ENCODE measurements at regions not wholly inside any gene's neighbourhood (a gene's known extent, or its start where the extent isn't known, plus 50 kb on each side); places are given as distances from the start of the nearest gene placed in this dataset.
"Not testable (repeated sequence)": the region's sequence is repeated elsewhere in the genome, so short reads cannot be mapped to it uniquely, and the experiment has no call there.

DNA sequence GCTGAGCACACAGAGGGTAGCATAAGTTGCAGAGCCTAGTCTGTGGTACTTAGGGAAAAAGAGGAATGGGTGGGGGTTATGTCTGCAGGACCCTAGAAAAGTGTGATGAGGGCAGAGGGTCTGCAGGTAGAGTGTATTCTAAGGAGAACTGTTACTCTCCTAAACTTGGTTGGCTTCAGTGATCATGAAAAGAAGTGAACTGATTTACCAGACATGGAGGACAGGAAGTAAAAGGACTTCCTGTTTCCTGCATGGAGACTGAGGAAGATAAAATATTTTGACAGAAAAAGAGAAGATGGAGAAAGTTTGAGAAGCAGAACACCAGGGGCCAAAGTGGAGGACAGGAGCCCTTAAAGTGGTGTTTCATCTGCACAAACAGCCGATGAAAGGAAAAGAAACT, 472.2 kb downstream of the TMEM121 start:
- H3K4me1 ChIP-seq (ENCODE audit: control insufficient read depth, insufficient read depth, low read length, poor library complexity, severe bottlenecking); H3K9me3 ChIP-seq (ENCODE audit: control insufficient read depth, low read length); H3K27ac ChIP-seq (ENCODE audit: insufficient read depth, low read length, poor library complexity, severe bottlenecking); DNase-seq; H3K27me3 ChIP-seq (replicated peaks; ENCODE audit: control insufficient read depth, insufficient read depth, low read length, poor library complexity, severe bottlenecking); H3K36me3 ChIP-seq (ENCODE audit: control insufficient read depth, insufficient read depth, low read length); H3K4me3 ChIP-seq (ENCODE audit: insufficient read depth, low read depth, low read length, poor library complexity, severe bottlenecking): not testable (repeated sequence)

DNA sequence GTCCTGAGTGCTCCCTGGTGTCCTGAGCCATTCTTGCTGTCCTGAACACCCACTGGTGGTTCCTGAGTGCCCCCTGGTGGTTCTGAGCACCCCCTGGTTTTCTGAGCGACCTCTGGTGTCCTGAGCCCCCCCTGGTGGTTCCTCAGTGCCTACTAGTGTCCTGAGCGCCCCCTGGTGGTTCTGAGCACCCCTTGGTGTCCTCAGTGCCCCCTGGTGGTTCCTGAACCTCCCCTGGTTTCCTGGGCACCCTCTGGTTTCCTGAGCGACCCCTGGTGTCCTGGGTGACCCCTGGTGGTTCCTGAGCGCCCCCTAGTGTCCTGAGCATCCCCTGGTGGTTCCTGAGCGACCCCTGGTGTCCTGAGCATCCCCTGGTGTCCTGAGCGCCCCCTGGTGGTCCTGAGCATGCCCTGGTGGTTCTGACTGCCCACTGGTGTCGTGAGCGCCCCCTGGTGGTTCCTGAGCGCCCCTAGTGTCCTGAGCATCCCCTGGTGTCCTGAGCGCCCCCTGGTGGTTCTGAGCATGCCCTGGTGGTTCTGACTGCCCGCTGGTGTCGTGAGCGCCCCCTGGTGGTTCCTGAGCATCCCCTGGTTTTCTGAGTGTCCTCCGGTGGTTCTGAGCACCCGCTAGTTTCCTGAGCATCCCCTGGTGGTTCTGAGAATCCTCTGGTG, 473.1 kb downstream of the TMEM121 start:
- no peak overlapping the region for H3K4me3 ChIP-seq (ENCODE audit: insufficient read depth, low read depth, low read length, poor library complexity, severe bottlenecking)
- DNase-seq, result peak; percentile 69 to 82 (median 70)
- no peaks in the 10 kb centered on the region for H3K9me3 ChIP-seq (ENCODE audit: control insufficient read depth, low read length)
- H3K27ac ChIP-seq (ENCODE audit: insufficient read depth, low read length, poor library complexity, severe bottlenecking), result no peak overlapping the region
- no peaks in the 10 kb centered on the region for H3K27me3 ChIP-seq (replicated peaks; ENCODE audit: control insufficient read depth, insufficient read depth, low read length, poor library complexity, severe bottlenecking)
- peaks cover 9% of the 10 kb centered on the region for H3K4me1 ChIP-seq (ENCODE audit: control insufficient read depth, insufficient read depth, low read length, poor library complexity, severe bottlenecking)
- no peaks in the 10 kb centered on the region for H3K36me3 ChIP-seq (ENCODE audit: control insufficient read depth, insufficient read depth, low read length)

DNA sequence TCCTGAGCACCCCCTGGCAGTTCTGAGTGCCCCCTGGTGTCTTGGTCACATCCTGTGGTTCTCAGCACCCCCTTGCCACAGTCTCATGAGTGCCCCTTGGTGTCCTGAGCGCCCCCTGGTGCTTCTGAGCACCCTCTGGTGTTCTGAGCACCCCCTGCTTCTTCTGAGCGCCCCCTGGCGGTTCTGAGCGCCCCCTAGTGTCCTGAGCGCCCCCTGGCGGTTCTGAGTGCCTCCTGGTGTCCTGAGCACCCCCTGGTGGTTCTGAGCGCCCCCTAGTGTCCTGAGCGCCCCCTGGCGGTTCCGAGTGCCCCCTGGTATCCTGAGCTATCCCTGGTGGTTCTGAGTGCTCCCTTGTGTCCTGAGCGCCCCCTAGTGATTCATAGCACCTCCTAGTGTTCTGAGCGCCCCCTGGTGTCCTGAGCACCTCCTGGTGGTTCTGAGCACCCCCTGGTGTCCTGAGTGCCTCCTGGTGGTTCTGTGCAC, 473.7 kb downstream of the TMEM121 start:
- not testable (repeated sequence) for H3K27me3 ChIP-seq (replicated peaks; ENCODE audit: control insufficient read depth, insufficient read depth, low read length, poor library complexity, severe bottlenecking); H3K36me3 ChIP-seq (ENCODE audit: control insufficient read depth, insufficient read depth, low read length); H3K4me3 ChIP-seq (ENCODE audit: insufficient read depth, low read depth, low read length, poor library complexity, severe bottlenecking); H3K27ac ChIP-seq (ENCODE audit: insufficient read depth, low read length, poor library complexity, severe bottlenecking); H3K9me3 ChIP-seq (ENCODE audit: control insufficient read depth, low read length)
- peaks cover 10% of the 10 kb centered on the region for H3K4me1 ChIP-seq (ENCODE audit: control insufficient read depth, insufficient read depth, low read length, poor library complexity, severe bottlenecking)
- peak in 1 of 3 donors; percentile 9 for DNase-seq

DNA sequence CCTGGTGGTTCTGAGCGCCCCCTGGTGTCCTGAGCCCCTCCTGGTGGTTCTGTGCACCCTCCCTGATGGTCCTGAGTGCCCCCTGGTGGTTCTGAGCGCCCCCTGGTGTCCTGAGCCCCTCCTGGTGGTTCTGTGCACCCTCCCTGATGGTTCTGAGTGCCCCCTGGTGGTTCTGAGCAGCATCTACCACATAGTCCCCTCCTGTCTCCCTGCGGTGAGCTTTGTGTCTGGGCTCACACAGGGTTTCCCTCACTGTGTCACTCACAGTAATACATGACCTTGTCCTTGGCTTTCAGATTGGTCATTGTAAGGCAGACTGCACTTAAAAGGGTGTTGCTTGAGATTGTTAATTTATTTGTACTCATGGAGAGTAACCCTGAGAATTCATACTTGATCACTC, 474.9 kb downstream of the TMEM121 start:
- H3K27ac ChIP-seq (ENCODE audit: insufficient read depth, low read length, poor library complexity, severe bottlenecking); H3K27me3 ChIP-seq (replicated peaks; ENCODE audit: control insufficient read depth, insufficient read depth, low read length, poor library complexity, severe bottlenecking); H3K9me3 ChIP-seq (ENCODE audit: control insufficient read depth, low read length); DNase-seq; H3K4me3 ChIP-seq (ENCODE audit: insufficient read depth, low read depth, low read length, poor library complexity, severe bottlenecking); H3K36me3 ChIP-seq (ENCODE audit: control insufficient read depth, insufficient read depth, low read length): not testable (repeated sequence)
- H3K4me1 ChIP-seq (ENCODE audit: control insufficient read depth, insufficient read depth, low read length, poor library complexity, severe bottlenecking), result peaks cover 17% of the 10 kb centered on the region

DNA sequence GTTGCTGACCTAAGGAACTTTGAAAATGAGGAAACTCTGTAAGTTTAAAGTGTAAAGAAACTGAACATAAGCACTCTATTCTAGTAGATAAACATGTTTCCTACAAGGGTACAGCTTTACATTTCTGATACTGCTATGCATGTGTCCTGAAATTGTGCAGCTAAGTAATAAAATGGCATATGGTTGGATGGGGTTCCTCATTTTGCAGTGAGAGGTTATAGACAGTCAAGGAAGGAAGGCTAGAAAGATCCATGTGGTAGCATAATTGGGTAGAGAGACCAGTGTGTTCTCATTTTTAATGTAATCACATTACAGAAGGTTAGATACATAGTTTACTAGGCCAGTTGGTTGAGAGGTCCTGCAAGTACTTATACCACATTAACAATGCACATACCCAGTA, 477.0 kb downstream of the TMEM121 start:
- Histone ChIP-seq H3K4me1 (ENCODE audit: control insufficient read depth, insufficient read depth, low read length, poor library complexity, severe bottlenecking) (peaks cover 15% of the 10 kb centered on the region), H3K4me3 (ENCODE audit: insufficient read depth, low read depth, low read length, poor library complexity, severe bottlenecking) (no peak overlapping the region), H3K36me3 (ENCODE audit: control insufficient read depth, insufficient read depth, low read length) (no peaks in the 10 kb centered on the region), H3K27ac (ENCODE audit: insufficient read depth, low read length, poor library complexity, severe bottlenecking) (no peak overlapping the region), H3K27me3 (replicated peaks; ENCODE audit: control insufficient read depth, insufficient read depth, low read length, poor library complexity, severe bottlenecking) (no peaks in the 10 kb centered on the region), H3K9me3 (ENCODE audit: control insufficient read depth, low read length) (no peaks in the 10 kb centered on the region)
- DNase-seq, result no peak

DNA sequence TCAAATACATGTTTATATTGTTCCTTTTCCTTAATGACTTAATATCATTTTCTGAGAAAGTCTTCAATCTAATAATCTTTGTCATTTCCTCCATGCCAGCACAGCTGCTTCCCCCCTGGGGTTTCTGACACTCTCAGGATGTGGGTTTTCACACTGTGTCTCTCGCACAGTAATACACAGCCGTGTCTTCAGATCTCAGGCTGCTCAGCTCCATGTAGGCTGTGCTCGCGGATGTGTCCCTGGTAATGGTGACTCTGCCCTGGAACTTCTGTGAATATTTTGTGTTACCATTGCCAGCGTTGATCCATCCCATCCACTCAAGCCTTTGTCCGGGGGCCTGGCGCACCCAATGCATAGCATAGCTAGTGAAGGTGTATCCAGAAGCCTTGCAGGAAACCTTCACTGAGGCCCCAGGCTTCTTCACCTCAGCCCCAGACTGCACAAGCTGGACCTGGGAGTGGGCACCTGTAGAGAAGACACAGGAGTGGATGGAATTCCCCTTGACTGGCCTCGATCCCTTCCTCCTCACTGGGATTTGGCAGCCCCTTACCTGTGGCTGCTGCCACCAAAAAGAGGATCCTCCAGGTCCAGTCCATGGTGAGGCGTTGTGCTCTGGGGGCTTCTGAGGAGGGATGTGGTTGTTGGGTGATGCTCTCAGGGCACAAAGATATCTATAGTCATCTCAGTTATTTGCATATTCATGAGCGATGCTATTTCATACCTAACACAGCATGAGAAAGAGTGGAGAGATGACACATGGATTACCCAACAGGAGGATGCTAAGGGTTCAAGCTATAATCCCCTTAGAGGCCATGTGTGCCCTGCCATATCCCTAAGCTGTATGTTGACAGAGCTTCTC, 478.8 kb downstream of the TMEM121 start:
- peak overlapping the region; percentile 51 for H3K27ac ChIP-seq (ENCODE audit: insufficient read depth, low read length, poor library complexity, severe bottlenecking)
- not testable (repeated sequence) for H3K4me3 ChIP-seq (ENCODE audit: insufficient read depth, low read depth, low read length, poor library complexity, severe bottlenecking); H3K27me3 ChIP-seq (replicated peaks; ENCODE audit: control insufficient read depth, insufficient read depth, low read length, poor library complexity, severe bottlenecking); H3K36me3 ChIP-seq (ENCODE audit: control insufficient read depth, insufficient read depth, low read length); H3K9me3 ChIP-seq (ENCODE audit: control insufficient read depth, low read length); H3K4me1 ChIP-seq (ENCODE audit: control insufficient read depth, insufficient read depth, low read length, poor library complexity, severe bottlenecking)
- peak; percentile 46 to 60 (median 49) for DNase-seq

DNA sequence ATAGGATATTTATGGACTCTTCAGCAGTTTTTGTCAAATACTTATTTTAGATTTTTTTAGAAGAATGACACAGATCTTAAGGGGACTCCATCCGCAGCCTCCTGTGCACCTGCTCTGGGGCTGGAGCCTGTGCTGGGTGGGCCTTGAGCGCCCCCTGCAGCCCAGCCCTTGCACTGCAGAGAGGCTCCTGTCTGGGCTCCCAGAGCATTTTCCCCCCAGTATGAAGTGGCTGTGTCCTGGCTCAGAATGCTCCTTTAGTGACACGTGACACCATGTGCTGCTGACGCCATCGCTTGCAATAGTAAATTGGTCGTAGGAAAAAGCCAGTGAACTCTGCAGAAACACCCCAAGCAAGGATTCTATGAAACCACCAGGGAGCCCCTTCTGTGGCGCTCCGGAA, 479.7 kb downstream of the TMEM121 start:
- not testable (repeated sequence) for H3K4me3 ChIP-seq (ENCODE audit: insufficient read depth, low read depth, low read length, poor library complexity, severe bottlenecking); H3K9me3 ChIP-seq (ENCODE audit: control insufficient read depth, low read length); H3K27me3 ChIP-seq (replicated peaks; ENCODE audit: control insufficient read depth, insufficient read depth, low read length, poor library complexity, severe bottlenecking); H3K27ac ChIP-seq (ENCODE audit: insufficient read depth, low read length, poor library complexity, severe bottlenecking); H3K4me1 ChIP-seq (ENCODE audit: control insufficient read depth, insufficient read depth, low read length, poor library complexity, severe bottlenecking); H3K36me3 ChIP-seq (ENCODE audit: control insufficient read depth, insufficient read depth, low read length)
- DNase-seq, result peak; percentile 28 to 39 (median 30)

DNA sequence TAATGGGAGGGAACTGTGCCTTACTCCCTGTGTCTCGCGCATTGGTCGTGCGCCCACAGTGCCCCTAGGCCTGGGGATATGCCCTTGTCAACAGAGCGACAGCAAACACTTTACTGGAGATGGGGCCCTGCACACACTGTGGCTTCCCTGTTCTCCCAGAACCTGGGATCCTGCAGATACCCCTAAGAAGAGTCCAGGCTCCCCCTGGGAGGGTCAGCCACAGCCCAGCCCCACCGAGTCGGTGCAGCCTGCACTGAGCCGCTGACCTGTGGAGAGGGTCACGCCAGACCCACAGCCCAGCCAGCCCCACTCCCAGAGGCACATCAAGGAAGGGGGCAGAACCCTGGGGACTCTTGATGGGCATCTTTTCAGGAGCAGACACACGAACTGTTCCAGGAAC, 480.3 kb downstream of the TMEM121 start:
- not testable (repeated sequence) for H3K27me3 ChIP-seq (replicated peaks; ENCODE audit: control insufficient read depth, insufficient read depth, low read length, poor library complexity, severe bottlenecking); H3K4me3 ChIP-seq (ENCODE audit: insufficient read depth, low read depth, low read length, poor library complexity, severe bottlenecking); H3K27ac ChIP-seq (ENCODE audit: insufficient read depth, low read length, poor library complexity, severe bottlenecking); H3K36me3 ChIP-seq (ENCODE audit: control insufficient read depth, insufficient read depth, low read length); DNase-seq; H3K9me3 ChIP-seq (ENCODE audit: control insufficient read depth, low read length); H3K4me1 ChIP-seq (ENCODE audit: control insufficient read depth, insufficient read depth, low read length, poor library complexity, severe bottlenecking)

DNA sequence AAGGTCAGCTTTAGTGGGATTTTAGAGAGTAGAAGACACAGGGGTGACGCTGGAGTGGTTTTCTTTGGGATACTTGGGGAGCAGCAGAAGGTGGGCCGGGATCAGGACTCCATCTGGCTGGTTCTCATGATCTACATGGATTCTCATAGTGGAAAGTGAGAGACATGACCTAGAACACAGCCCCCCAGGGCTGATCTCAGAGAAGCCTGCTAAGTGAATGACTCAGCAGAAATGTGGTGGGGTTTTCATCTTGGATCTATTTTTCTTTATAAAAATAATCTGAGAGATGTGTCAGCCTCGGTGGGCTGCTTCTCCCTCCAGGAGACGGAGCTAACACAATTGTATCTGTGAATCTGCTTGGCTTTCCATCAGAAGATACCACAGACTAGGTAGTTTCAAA, 484.4 kb downstream of the TMEM121 start:
- no peaks in the 10 kb centered on the region for H3K9me3 ChIP-seq (ENCODE audit: control insufficient read depth, low read length)
- no peak overlapping the region for H3K4me3 ChIP-seq (ENCODE audit: insufficient read depth, low read depth, low read length, poor library complexity, severe bottlenecking)
- no peaks in the 10 kb centered on the region for H3K36me3 ChIP-seq (ENCODE audit: control insufficient read depth, insufficient read depth, low read length)
- DNase-seq, result no peak
- H3K4me1 ChIP-seq (ENCODE audit: control insufficient read depth, insufficient read depth, low read length, poor library complexity, severe bottlenecking), result peaks cover 5% of the 10 kb centered on the region
- no peaks in the 10 kb centered on the region for H3K27me3 ChIP-seq (replicated peaks; ENCODE audit: control insufficient read depth, insufficient read depth, low read length, poor library complexity, severe bottlenecking)
- H3K27ac ChIP-seq (ENCODE audit: insufficient read depth, low read length, poor library complexity, severe bottlenecking), result no peak overlapping the region

DNA sequence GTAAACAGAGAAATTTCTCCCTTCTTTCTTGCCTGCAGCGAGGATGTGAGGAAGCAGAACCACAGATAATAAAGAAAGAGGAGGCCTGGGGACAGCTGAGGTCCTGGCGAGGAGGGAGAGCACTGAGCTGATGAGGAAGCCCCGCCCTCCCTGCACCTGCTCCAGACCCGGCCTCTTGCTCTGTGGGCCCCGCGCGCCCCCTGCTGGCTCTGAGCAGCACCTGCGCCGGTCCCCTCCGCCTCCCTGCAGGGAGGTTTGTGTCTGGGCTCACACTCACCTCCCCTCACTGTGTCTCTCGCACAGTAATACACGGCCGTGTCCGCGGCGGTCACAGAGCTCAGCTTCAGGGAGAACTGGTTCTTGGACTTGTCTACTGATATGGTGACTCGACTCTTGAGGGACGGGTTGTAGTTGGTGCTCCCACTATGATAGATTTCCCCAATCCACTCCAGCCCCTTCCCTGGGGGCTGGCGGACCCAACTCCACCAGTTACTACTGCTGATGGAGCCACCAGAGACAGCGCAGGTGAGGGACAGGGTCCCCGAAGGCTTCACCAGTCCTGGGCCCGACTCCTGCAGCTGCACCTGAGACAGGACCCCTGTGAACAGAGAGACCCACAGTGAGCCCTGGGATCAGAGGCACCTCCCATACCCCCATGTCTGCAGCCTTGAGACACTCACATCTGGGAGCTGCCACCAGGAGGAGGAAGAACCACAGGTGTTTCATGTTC, 485.4 kb downstream of the TMEM121 start:
- not testable (repeated sequence) for H3K9me3 ChIP-seq (ENCODE audit: control insufficient read depth, low read length); H3K4me3 ChIP-seq (ENCODE audit: insufficient read depth, low read depth, low read length, poor library complexity, severe bottlenecking); H3K36me3 ChIP-seq (ENCODE audit: control insufficient read depth, insufficient read depth, low read length); H3K4me1 ChIP-seq (ENCODE audit: control insufficient read depth, insufficient read depth, low read length, poor library complexity, severe bottlenecking); H3K27me3 ChIP-seq (replicated peaks; ENCODE audit: control insufficient read depth, insufficient read depth, low read length, poor library complexity, severe bottlenecking); H3K27ac ChIP-seq (ENCODE audit: insufficient read depth, low read length, poor library complexity, severe bottlenecking)
- peak; percentile 46 to 71 (median 63) for DNase-seq

Data from effector memory CD4-positive, alpha-beta T cell (primary cell).